ENCODE measurements at regions not wholly inside any gene's neighbourhood (a gene's known extent, or its start where the extent isn't known, plus 50 kb on each side); places are given as distances from the start of the nearest gene placed in this dataset.

DNA sequence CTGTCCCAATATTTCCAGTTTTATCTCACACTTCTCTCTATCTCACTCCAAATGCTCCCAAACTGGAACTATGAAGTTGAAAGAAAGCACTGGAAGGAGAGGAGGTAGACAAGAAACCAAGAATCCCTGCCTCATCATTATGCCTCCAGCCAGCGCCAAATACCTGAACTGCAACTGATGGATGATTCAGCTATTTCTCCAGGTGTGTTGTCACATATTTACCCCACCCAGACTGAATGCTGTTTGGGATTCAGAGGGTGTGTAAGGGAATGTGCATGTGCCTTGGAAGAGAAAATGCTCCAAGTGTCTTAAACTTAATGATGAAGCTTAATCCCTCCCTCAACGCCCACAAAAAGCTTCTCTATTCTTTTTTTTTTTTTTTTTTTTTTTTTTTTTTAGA is 269.5 kb upstream of the ATP11B start:
- no peaks in the 10 kb centered on the region for H3K36me3 ChIP-seq
- H3K4me1 ChIP-seq (replicated peaks), result no peaks in the 10 kb centered on the region
- no peak overlapping the region for H3K4me3 ChIP-seq
- H3K9me3 ChIP-seq, result no peaks in the 10 kb centered on the region
- intact Hi-C loops (cut with DNase I), result no loop called here
- H3K27ac ChIP-seq, result no peak overlapping the region
- H3K27me3 ChIP-seq (replicated peaks; ENCODE audit: insufficient read depth), result no peaks in the 10 kb centered on the region
- TF ChIP-seq, protein P1, sequence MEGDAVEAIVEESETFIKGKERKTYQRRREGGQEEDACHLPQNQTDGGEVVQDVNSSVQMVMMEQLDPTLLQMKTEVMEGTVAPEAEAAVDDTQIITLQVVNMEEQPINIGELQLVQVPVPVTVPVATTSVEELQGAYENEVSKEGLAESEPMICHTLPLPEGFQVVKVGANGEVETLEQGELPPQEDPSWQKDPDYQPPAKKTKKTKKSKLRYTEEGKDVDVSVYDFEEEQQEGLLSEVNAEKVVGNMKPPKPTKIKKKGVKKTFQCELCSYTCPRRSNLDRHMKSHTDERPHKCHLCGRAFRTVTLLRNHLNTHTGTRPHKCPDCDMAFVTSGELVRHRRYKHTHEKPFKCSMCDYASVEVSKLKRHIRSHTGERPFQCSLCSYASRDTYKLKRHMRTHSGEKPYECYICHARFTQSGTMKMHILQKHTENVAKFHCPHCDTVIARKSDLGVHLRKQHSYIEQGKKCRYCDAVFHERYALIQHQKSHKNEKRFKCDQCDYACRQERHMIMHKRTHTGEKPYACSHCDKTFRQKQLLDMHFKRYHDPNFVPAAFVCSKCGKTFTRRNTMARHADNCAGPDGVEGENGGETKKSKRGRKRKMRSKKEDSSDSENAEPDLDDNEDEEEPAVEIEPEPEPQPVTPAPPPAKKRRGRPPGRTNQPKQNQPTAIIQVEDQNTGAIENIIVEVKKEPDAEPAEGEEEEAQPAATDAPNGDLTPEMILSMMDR (IDR thresholded peaks at IDR 0.05), result no peak
- TF ChIP-seq POLR2AphosphoS5 (IDR thresholded peaks at IDR 0.05) (no peak), POLR2A (IDR thresholded peaks at IDR 0.05) (no peak)
- 84% methylated on average over 2 of the region's 2 CpGs for WGBS
- DNase-seq (ENCODE audit: low spot score), result no peak

DNA sequence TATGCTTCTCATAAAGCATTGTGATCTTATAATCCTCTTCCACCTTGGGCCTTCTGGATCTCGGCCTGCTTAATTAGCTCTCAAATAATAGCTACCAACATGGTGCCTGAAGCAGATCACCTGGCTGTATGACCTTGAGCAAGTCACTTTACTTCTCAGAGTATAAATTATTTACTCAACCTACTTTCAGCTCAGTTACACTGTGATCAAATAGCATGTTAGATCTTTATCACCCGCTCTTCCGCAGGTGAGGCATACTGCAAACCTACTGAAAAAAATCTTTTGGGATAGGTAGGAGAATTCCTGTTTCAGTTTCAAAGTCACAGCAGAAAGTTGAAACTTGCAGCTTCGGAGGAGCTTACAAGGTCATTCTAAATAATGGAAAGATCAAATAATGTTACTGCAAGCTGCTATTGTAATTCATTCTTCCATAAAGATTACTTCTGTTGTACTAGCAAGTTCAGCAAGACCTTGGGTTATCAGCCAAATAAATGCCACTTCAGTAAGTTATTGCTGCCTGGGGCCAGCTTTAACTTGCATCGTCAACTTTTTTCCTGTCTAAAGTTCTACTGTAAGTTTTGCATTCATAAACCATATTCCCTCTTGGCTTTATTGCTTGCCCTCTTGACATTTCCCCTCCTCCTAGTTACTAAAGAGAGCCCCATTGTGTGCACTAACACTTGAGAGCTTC is 268.4 kb upstream of the ATP11B start:
- WGBS, result 29% methylated on average over 5 of the region's 5 CpGs
- intact Hi-C loops (cut with DNase I), result no loop called here

DNA sequence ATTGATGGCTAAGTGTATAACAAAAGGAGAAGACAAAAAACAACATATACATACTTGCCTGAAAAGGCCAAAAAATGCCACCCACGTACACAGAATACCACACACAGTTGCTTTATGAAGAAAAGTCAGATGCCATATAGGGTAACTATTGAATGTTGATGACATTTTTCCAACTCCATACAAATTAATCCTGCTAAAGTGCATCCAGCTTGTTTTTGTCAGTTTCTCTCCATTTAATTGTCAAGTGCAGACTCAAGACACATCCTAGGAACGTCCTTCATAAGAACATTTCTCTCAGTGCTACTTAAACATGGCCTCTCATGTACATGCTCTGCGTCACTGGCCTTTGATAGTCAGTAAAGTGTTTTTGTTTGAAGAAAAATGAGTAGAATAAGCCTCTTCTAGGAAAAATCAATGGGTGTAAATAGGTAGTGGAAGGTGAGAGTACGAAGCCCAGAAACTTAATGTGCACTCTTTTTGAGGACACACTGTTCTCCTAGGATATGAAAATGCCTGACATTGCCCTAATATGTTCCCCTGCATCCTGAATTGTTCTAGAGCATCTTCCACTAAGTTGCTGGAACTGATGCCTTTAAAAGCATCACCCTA is 267.4 kb upstream of the ATP11B start:
- Histone ChIP-seq H3K9me3 (no peaks in the 10 kb centered on the region), H3K4me3 (no peak overlapping the region), H3K36me3 (no peaks in the 10 kb centered on the region), H3K27me3 (replicated peaks; ENCODE audit: insufficient read depth) (no peaks in the 10 kb centered on the region), H3K27ac (no peak overlapping the region), H3K4me1 (replicated peaks) (no peaks in the 10 kb centered on the region)
- TF ChIP-seq POLR2A (IDR thresholded peaks at IDR 0.05) (no peak), POLR2AphosphoS5 (IDR thresholded peaks at IDR 0.05) (no peak)
- TF ChIP-seq, protein P1 (IDR thresholded peaks at IDR 0.05), result no peak
- intact Hi-C loops (cut with DNase I), result no loop called here
- WGBS, result 70% methylated on average over 4 of the region's 4 CpGs
- no peak for DNase-seq (ENCODE audit: low spot score)

More for the DNA sequence above, 268.4 kb upstream of the ATP11B start:
- Histone ChIP-seq H3K9me3 (no peaks in the 10 kb centered on the region), H3K36me3 (no peaks in the 10 kb centered on the region), H3K4me1 (replicated peaks) (no peaks in the 10 kb centered on the region), H3K27ac (no peak overlapping the region), H3K27me3 (replicated peaks; ENCODE audit: insufficient read depth) (no peaks in the 10 kb centered on the region), H3K4me3 (no peak overlapping the region)
- peak; percentile 5 for DNase-seq (ENCODE audit: low spot score)
- TF ChIP-seq POLR2A (IDR thresholded peaks at IDR 0.05) (no peak), POLR2AphosphoS5 (IDR thresholded peaks at IDR 0.05) (no peak)
- TF ChIP-seq, protein P1 (IDR thresholded peaks at IDR 0.05), result no peak

DNA sequence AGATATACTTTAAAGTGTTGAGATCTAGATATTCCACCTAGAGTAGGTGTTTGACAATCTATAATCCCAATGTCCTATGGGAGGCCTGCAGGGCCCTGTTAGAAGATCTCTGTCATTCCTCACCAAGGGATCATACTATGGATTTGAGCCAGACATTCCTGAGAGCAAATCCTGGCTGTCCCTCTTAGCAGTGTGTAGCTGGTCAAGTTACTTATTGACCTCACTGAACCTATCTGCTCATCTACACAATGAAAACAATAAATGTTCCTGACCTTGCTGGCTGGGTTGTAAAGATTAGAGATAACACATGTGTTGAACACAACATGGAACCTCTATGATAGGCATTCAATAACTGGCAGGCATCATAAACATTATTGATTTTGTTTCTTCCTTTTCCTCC is 265.6 kb upstream of the ATP11B start:
- Histone ChIP-seq H3K4me3 (no peak overlapping the region), H3K27me3 (replicated peaks; ENCODE audit: insufficient read depth) (no peaks in the 10 kb centered on the region), H3K9me3 (no peaks in the 10 kb centered on the region), H3K4me1 (replicated peaks) (no peaks in the 10 kb centered on the region), H3K27ac (no peak overlapping the region), H3K36me3 (no peaks in the 10 kb centered on the region)
- no peak for DNase-seq (ENCODE audit: low spot score)
- TF ChIP-seq, protein P1 (IDR thresholded peaks at IDR 0.05), result no peak
- TF ChIP-seq POLR2A (IDR thresholded peaks at IDR 0.05) (no peak), POLR2AphosphoS5 (IDR thresholded peaks at IDR 0.05) (no peak)
- intact Hi-C loops (cut with DNase I), result no loop called here

DNA sequence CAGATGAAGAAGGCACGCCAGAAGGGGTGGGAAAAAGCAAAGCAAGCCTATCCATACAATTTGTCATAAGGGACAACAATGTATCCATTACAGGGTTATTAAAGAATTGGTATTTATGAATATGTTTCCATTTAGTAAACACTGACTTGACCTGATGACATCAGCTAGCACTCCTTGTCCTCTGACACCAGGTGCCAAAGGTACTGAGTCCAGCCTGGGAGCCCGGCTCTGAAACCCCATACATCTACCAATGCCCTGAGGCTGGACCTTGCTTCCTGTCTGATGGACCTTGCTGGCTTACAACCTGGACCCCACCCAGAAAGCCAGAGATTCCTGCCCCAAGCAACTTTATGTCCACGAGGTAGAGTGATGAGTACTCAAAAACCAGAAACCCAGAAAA is 263.0 kb upstream of the ATP11B start:
- Histone ChIP-seq H3K4me3 (no peak overlapping the region), H3K9me3 (no peaks in the 10 kb centered on the region), H3K27me3 (replicated peaks; ENCODE audit: insufficient read depth) (no peaks in the 10 kb centered on the region), H3K4me1 (replicated peaks) (no peaks in the 10 kb centered on the region), H3K27ac (no peak overlapping the region), H3K36me3 (no peaks in the 10 kb centered on the region)
- no peak for DNase-seq (ENCODE audit: low spot score)
- intact Hi-C loops (cut with DNase I), result no loop called here
- WGBS, result 94% methylated on average over 3 of the region's 3 CpGs
- no peak for TF ChIP-seq POLR2AphosphoS5 (IDR thresholded peaks at IDR 0.05)
- TF ChIP-seq, protein P1 (IDR thresholded peaks at IDR 0.05), result no peak
- TF ChIP-seq POLR2A (IDR thresholded peaks at IDR 0.05), result no peak

Measured in prostate gland (tissue), 2 donors.